ENCODE measurements at regions not wholly inside any gene's neighbourhood (a gene's known extent, or its start where the extent isn't known, plus 50 kb on each side); places are given as distances from the start of the nearest gene placed in this dataset.
"Not testable (repeated sequence)": the region's sequence is repeated elsewhere in the genome, so short reads cannot be mapped to it uniquely, and the experiment has no call there.

DNA sequence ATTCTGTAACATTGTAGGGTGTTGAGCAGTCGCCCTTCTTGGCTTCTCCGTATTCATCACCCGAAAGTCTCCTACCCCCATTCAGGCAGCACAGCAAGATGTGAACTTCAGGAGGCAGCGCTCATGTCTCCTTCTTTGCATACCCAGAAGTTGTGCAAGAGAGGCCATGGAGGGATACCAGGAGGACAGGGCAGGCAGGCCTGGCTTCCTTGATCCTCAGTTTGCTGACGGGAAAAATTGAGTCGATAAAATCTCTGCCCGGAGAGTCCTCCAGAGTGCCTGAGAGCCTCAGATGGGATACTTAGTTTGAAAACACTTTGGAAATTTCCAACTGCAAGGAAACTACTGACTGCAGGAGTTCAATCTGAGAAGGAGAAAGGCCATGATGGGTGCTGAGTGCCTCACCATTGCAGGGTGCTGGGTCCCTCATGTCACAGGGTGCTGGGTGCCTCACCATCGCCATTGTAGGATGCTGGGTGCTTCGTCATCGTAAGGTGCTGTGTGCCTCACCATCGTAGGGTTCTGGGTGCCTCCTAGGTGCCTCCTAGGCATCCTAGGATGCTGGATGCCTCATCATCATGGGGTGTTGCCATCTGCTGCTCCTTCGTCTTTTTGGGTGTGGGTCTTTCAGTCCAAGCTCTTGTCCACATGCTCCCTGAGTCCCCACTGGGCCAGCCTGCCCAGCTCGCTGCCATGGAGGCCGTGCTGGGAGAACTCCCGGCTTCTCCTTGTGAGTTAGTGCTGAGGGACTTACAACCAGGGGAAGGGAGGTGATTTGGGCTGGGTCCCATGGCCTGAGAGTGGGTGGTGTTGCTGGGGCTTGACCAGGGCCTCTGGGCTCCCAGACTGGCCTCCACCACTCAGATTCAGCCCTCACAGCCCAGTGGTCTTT, 162.4 kb downstream of the DDX1 start:
- no peak for DNase-seq

DNA sequence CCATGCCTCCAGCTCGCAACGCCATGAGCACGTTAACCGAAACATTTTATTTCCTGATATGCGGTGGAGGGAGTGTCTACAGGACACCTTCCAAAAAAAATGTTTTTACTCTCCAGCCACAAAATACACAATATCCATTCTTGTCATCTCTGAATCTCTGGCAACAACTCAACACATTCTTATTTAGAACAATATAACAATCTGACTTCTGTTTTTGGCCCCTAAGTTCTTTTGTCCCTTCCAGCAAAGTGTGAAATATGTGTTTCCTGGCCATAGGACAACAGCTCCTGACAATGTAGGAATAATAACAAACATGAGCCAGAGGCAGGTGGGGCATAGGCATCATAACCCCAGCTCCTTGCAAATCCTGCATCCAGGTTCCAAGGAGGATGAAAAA, 163.0 kb downstream of the DDX1 start:
- no peak for DNase-seq

GRCh38 chr2:15755528-15755927, 163.9 kb downstream of the DDX1 start:
- DNase-seq = no peak

GRCh38 chr2:15756011-15756550, 164.4 kb downstream of the DDX1 start:
- DNase-seq = no peak

DNA sequence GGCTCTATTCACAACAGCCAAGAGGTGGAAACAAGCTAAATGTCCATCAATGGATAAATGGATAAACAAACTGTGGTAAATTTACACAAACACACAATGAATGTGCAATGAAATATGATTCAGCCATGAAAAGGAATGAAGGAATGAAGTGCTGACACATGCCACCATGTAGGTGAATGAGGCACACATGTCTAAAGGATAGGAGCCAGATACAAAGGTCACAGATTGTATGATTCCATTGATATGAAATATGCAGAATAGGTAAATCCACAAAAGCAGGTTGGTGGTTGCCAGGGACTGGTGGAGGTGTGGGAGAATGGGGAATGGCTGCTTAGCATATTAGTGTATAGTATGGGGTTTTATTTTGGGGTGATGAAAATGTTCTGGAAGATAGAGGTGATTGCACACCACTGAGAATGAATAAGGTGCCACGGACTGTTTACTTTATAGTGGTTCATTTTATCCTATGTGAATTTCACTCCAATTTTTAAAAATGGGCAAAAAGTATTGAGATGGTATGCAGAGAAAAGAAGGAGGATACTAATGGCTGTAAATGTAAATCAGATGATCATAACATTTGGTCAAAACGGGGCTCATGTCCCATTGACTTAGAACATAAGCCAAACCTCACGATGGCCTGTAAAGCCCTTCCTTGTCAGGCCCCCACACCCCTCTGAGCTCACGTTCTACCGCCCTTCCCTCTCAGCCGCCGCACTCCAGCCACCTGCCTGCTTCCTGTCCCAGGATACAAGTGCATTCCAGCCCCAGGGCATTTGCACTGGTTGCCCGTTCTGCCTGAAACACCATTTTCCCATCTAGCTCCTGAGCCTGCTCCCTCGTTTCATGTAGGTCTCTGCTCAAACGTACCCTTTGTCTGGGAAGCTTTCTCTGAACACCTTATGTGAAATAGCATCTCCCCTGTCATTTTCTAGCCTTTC, 165.5 kb downstream of the DDX1 start:
- DNase-seq = no peak

- DNase-seq = no peak
Observed at GRCh38 chr2:15757820-15758586, 166.3 kb downstream of the DDX1 start.

DNA sequence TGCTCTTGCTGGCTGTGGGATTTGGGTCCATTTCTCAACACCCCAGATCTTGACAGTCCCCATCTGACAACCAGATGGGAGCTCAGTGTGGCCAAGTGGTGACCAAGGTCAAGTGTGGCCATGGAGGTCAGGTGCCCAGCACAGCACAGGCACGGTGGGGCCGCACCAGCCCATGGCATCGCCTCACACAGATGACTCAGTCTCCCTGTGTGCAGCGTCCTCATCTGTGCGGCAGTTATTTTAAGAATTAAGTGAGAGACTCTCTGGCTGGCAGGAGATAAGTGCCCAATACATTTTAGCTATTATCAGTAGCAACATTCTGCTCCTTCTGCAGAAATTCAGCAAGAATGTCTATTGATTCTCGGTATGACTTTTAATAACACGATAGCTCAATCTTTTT, 167.2 kb downstream of the DDX1 start:
- no peak for DNase-seq

DNA sequence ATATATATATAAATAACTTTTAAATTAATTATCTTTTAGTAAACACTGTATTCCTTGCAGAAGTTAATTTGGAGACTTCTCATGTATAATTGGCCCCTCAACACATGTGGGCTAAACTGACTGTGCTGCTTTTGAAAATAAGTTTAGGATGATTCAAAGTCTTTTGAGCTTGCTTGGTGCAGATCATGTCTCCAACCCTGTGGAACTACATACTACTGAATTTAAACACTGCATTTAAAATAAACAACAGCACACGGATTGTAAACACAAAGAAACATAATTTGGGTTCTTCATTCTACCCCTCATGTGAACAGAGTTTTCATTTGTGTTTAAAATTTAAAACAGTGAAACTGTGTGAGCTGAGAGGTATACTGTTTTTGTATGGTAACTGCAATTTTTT, 167.7 kb downstream of the DDX1 start:
- DNase-seq = no peak

- not testable (repeated sequence) for DNase-seq
Observed at GRCh38 chr2:15759791-15760190, 168.1 kb downstream of the DDX1 start.

DNA sequence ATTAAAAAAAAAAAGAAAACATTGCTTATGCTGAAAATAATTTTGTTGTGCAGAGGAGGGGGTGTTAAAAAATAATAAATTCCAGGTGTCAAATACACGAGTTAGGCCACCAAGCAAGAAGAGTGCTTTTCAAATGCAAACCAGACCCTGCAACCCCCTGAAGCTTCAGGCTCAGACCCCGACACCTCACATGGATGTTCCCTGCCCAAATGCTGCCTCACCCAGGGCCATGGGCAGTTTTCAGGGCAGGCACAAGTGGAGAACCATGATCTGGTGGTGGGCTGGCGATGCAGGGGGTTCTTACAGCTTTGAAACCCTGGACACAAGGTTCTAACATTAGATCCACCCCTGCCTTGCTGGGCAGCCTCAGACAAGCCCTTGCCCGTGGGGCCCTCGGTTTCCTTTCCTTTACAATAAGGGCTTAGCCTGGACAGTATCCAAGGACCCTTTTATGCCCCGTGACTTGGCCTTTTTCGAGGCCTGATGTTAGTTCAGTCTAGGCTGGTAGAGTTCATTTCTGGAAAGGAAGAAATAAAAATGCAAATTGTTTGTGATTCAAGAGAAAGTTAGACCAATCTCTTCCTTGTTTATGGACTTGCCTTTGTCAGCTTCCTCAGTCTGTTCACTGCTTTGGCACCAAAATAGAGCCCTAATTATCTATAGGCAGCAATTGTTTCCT, 168.7 kb downstream of the DDX1 start:
- no peak for DNase-seq

- DNase-seq = no peak
Observed at GRCh38 chr2:15761056-15761455, 169.4 kb downstream of the DDX1 start.

- no peak for DNase-seq
Observed at GRCh38 chr2:15761910-15762309, 170.2 kb downstream of the DDX1 start.

DNA sequence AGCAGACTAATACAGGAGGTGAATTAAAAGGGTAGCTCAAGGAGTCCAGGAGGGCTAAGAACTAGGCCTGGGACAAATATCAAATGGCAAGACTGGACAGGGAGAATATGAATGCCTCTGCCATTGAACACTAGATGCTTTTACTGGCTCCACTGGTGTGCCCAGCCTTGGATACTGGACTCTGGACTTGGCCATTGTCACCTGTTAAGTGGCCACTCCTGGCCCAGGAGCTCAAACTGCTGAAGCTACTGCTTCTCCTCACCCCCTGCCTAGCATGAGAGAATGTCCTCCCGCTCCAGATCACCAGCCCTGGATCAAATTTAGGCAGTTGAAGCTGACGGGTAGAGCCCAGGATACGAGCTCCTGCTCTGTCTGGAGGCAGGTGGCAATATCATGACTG, 170.8 kb downstream of the DDX1 start:
- no peak for DNase-seq

- no peak for DNase-seq
Observed at GRCh38 chr2:15763106-15763821, 171.6 kb downstream of the DDX1 start.

GRCh38 chr2:15763822-15764682, 172.4 kb downstream of the DDX1 start:
- no peak for DNase-seq

DNA sequence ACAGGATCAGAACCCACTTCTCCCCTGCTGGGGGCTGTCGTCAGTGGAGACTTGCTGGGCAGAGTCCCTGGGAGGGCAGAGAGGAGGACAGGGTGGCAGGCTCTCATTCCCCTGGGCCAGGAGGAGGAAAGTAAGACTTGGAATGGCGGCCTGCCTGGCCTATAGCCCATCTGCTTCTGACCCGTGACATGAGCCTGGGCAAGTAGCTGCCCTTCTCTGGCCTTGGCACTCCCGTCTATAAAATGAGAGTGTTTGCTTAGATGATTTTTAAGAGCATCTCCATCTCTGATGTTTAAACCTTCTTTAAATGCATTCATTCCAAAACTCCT, 173.0 kb downstream of the DDX1 start:
- DNase-seq = no peak

DNA sequence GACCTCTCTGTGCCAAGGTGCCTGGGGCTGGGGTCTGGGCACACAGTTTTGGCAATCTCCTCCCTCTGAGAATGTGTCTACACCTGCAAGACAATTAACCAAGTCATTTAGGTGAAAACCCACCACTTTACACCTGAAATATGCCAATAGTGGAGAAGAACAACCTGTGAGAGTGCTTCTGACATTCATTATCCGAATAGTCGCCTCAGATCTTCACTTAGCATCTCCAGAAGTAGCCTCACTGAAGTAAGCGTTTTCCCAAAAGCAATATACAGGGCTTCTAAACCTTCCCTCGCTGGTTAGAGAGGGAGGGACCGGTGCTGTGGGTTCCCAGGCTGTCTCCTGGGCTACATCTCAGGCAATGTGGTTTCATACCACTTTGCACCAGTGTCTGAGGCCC, 173.5 kb downstream of the DDX1 start:
- no peak for DNase-seq

GRCh38 chr2:15765686-15766302, 174.1 kb downstream of the DDX1 start:
- DNase-seq = no peak

- no peak for DNase-seq
Observed at GRCh38 chr2:15766303-15766861, 174.0 kb upstream of the MYCN start.

Measured in right forelimb (tissue), 1 donor.